Cardiac septum (tissue), 1 donor: ENCODE measurements at regions not wholly inside any gene's neighbourhood (a gene's known extent, or its start where the extent isn't known, plus 50 kb on each side); places are given as distances from the start of the nearest gene placed in this dataset.
"Not testable (repeated sequence)": the region's sequence is repeated elsewhere in the genome, so short reads cannot be mapped to it uniquely, and the experiment has no call there.

Experiments
- DNase-seq: peaks from one replicate; pipeline ENCODE4 v3.0.0-alpha.2; 2020; ENCODE audit warnings: low spot score
- intact Hi-C: fragments of 100-400 bp; cut with DNase I; formaldehyde crosslinking; loops from one replicate; pipeline ENCODE4 v1.14.0; 2022
- donor health status: DM: no; HTN: no; CAD: no.

DNA sequence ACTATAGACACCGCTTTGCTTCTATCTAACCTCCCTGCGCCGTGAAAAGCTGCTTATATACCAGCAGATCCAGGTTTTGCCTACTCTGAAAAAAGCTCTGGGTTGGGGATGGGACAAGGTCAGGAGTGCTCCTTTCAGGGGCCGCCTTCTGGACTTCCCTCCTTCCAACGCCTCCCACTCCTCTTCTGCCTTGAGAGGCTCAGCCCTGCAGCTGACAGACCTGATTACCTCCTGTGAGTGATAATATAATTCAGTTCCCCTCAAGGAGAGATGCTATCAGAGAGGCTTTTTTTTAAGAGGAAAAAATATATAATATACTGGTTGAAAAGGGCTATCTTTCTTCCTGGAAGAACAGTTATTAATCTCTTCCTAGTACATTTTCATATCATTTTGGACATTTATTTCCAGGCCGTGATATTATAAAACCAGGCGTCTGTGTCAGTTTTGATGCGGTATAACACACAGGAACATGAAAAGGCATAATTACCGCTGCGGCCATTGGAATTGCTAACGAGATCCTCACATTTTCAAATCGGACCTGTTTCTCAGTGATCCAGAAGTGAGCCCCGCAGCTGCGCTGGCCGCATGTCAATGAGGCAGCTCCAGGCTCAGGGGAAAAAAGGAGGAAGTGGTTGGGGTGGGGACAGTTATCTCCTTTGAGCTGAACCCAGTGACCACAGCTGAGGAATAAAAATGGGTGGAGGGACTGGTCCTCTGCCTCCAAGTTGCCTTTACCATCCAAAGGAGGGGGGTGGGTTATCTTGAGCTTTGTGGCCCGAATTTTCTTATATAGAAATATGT lies 457.1 kb downstream of the TYW1 start:
- intact Hi-C loops, result no loop called here
- no peak for DNase-seq

DNA sequence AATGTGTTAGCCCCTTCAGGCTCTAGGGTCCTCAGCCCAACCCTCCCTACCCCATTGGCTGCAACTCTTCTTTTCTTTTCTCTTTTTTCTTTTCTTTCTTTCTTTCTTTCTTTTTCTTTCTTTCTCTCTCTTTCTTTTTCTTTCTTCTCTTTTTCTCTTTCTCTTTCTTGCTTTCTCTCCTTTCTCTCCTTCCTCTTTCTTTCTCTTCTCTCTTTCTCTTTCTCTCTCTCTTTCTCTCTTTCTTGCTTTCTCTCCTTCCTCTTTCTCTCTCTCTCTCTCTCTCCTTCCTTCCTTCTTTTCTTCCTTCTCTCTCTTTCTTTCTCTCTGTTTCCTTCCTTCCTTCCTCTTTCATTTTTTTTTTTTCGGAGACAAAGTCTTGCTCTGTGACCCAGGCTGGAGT lies 458.9 kb downstream of the TYW1 start:
- intact Hi-C loops, result no loop called here
- DNase-seq, result no peak

DNA sequence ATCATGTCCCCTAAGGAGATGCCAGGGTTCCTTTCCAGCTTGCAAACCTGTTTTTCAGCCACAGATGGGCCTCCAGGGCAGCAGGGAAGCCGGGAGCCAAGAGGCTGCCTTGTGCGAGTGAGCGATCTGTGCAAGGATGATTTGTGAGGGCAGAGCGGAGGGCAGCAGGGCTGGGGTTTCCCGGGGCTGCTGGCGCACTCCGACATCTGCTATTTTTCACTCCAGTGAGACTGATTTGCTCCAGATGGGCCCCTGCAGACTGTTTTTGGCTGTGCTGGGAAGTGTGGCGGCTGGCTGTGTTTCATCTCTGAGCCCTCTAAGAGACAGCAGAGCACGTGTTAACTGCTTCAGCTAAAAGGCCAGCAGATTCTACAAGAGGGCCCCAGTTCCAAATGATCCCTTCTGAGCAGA lies 466.2 kb downstream of the TYW1 start:
- DNase-seq, result no peak
- intact Hi-C loops, result no loop called here

DNA sequence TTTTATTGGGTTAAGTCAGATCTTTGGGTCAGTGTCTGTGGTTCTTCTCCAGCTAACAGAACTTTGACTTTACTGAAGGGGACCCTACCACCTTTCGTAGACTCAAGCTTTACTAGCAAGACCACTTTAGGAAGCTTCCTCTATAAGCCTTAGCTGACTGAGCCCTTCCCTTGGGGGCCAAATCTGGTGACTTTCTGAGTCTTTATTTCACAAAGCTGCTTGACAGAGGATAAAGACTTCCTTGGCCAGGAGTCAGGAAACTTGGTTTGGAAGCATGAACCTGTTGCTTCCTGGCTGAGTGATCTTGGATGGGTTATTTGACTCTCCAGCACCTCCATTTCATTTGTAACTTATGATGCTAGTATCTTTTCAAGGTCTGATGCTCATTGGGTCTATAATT lies 466.7 kb downstream of the TYW1 start:
- DNase-seq, result no peak
- intact Hi-C loops, result no loop called here

DNA sequence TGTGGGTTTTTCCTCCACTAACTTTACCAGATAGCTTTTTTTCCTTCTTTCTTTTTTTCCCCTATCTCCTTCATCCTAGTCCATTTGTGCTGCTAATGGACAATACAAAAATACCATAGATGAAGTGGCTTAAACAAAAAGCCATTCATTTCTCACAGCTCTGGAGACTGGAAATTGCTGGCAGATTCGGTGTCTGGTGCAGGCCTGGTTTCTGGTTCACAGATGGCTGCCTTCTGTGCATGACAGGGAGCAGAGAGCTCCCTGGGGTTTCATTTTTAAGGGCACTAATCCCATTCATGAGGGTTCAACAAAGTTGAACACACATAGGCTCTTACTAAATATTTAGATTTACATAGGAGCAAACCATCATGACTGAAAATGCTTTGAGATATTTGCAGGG lies 467.4 kb downstream of the TYW1 start:
- DNase-seq, result no peak
- intact Hi-C loops, result no loop called here

DNA sequence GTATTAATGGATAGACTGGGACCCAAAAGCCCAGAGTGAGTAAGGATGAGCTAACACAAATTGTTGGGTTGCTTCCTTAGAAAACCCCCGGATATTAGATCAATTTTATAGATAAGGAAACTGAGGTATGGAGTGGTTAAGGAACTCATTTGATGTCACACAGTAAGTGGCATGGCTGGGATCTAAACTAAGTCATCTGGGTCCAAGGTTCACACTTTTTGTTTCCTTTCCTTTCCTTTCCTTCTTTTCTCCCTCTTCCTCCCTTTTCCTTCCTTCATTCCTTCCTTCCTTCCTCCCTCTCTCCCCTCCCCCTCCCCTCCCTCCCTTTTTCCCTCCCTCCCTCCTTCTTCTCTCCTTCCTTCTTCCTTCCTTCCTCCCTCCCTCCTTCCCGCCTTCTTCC lies 469.5 kb downstream of the TYW1 start:
- intact Hi-C loops, result no loop called here
- DNase-seq, result no peak

DNA sequence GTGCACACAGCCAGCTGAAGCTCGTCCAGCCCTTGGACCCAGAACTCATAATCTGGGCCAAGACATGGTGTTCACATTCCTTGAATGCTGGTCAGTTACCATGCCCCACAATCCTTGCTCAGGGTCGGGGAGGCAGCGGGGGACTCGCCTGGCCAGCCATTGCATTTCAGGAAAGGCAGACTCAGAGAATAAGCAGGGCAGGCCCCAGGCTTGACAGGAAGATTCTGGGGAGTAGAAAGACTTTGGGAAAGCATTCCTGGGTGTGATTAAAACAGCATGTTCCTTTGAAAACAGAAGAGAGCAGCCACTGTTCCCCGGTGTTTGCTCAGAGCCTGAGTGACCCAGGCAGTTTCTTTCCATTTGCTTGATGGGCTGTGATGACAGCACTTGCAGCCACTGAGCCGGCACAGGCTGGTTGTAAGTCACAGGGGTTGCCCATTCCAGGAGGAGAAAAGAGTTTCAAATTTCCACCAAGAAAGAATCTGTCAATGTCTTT lies 473.7 kb downstream of the TYW1 start:
- DNase-seq, result no peak
- intact Hi-C loops, result no loop called here

DNA sequence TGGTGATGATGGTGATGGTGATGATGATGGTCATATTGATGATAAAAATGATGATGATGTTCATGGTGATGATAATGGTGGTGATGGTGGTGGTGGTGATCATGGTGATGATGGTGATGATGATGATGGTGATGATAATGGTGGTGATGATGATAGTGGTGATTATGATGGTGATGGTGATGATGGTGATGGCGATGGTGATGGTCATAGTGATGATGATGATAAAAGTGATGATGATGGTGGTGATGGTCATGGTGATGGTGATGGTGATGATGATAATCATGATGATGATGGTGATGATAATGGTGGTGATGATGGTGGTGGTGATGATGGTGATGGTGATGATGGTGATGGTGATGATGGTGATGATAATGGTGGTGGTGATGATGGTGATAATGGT lies 478.7 kb downstream of the TYW1 start:
- no peak for DNase-seq
- intact Hi-C loops, result no loop called here

DNA sequence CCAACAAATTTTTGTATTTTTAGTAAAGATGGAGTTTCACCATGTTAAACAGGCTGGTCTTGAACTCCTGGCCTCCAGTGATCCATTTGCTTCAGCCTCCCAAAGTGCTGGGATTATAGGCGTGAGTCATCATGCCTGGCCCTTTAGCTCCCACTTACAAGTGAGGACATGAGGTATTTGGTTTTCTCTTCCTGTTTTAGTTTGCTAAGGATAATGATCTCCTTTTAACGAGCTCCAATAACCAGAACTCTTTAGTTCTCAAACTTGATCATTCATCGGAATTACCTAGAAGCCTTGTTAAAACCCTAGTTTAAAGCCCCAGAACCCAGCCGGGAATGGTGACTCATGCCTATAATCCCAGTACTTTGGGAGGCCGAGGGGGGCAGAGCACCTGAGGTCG lies 481.4 kb downstream of the TYW1 start:
- intact Hi-C loops, result no loop called here
- DNase-seq, result no peak

DNA sequence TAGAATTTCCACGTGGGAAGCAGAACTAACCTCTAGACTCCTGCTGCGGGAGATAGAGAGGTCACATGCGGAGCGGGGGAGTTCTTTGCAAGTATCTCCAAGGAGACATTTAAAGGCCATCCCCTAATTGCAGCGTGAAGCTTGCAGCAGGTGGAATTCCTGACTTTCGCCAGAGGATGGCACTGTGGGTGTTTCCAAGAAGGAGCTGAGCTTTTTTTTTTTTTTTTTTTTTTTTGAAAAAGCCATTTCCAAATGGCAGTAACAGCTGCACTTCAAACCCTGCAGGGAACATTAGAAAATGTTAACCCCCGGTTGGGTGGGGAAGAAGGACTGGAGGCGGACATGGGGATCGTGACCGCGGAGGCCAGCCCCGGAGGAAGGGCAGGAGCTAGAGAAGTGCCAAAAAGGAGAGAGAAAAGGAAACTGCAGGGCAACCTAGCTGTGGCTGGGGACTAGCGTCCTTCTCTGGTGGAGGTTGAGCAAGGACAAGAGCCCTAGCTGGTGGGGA lies 487.7 kb downstream of the TYW1 start:
- intact Hi-C loops, result loop anchor here (10.0 kb wide), 1 partner anchor 141 kb away; no protein-coding TSS in a partner anchor
- DNase-seq, result no peak

DNA sequence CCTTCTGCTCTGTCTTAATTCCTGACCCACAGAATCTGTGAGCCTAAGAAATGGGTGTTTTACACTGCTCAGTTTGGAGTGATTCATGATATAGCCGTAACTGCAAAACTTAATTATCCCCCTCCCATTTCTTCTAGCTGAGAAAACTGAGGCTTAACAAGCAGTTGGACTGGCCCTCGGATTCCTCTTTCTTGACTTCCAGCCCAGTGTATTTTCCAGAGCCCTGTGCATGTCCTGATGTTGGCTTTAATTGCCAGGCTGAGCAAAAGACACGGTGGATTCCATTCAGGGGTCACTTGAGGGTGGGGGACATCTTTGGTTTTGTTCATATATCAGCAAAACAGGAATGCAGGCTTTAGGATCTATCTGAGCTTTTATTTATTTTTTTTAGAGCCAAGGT lies 489.8 kb downstream of the TYW1 start:
- DNase-seq, result no peak
- intact Hi-C loops, result loop anchor here (10.0 kb wide), 1 partner anchor 138 kb away; no protein-coding TSS in a partner anchor

DNA sequence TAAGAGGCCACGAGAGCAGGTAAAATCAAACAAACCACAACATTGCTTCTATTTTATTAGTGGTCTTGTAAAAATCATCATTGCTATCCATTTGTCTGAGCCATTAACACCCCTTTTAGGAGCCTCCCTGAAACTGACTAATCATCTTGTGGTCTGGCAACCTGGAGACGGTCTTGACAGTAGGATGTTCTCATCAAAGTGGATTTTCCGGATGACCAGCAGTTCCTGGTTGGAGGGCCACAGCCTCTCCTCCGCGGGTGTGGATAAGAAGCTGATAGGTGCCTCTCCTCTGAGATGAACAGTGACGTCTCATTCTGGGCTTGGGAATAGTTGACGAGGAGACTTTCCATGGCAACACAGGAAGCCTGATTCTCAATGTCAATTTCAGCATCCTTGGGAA lies 490.7 kb downstream of the TYW1 start:
- intact Hi-C loops, result loop anchor here (10.0 kb wide), 1 partner anchor 137 kb away; no protein-coding TSS in a partner anchor
- no peak for DNase-seq

DNA sequence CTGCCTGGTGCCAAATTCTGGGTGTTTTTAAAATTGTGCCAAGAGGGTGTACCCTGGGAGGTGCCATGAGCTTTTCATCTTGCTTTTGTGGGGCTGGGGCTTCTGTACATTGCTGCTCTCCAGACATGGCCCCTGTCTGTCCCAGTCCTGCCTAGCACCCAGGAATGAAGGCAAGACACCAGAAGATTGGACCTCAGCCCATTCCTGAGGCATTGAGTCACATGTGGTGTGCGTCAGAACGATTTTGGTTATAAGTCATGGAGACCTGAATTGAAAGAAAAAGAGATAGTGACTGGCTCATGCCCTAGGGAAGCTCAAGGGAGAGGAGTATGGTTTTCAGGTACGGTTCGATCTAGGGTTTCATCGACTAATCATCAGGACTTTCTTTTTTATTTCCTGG lies 493.2 kb downstream of the TYW1 start:
- intact Hi-C loops, result loop anchor here (10.0 kb wide), 1 partner anchor 135 kb away; no protein-coding TSS in a partner anchor
- DNase-seq, result no peak

DNA sequence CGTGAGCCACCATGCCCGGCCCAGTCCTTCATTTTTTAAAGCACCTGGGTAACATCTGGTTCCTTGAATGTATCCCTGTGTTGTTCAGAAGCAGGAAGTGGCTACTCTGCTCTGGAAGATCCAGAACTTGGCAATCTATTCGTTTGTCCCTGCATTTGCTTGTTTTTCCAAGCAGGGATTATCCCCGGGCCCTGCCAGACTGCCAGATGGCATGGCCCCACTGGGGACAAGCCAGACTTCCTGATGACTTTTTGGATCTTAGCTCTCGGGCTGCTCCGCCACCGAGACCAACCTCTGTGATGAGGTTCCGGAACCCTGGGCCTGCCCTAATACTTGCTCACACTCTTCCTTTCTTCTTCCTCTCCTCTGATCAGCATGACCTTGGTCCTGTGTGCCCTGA lies 496.7 kb downstream of the TYW1 start:
- DNase-seq, result no peak
- intact Hi-C loops, result no loop called here

DNA sequence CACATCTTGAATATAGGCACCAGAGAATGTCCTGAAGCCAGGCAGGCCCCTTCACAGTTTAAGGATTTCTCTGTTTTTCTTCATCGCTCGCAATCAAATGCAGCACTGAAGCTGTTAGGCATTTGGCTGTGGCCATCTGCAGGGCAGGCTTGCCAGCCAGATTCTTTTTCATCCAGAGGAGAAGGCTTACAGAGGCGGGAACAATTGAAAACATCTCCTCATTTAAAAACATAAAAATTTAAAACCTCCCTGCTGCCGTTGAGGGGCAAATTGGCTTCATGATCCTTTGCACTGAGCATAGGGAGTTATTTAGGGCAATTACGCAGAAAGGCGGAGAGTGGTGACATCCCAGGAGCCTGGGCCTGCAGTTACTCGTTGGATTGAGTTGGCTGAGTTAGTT lies 500.0 kb downstream of the TYW1 start:
- intact Hi-C loops, result no loop called here
- DNase-seq, result no peak

DNA sequence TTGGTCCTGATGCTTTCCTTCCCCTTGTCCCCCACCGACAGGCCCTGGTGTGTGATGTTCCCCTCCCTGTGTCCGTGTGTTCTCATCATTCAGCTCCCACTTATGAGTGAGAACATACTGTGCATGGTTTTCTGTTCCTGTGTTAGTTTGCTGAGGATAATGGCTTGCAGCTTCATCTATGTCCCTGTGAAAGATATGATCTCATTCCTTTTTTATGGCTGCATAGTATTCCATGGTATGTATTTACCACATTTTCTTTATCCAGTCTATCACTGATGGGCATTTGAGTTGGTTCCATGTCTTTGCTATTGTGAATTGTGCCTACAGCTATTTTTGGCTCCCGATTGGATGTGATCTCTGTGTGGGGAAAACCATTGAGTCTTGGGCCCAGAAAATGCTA lies 501.3 kb downstream of the TYW1 start:
- DNase-seq, intact Hi-C loops: not testable (repeated sequence)

DNA sequence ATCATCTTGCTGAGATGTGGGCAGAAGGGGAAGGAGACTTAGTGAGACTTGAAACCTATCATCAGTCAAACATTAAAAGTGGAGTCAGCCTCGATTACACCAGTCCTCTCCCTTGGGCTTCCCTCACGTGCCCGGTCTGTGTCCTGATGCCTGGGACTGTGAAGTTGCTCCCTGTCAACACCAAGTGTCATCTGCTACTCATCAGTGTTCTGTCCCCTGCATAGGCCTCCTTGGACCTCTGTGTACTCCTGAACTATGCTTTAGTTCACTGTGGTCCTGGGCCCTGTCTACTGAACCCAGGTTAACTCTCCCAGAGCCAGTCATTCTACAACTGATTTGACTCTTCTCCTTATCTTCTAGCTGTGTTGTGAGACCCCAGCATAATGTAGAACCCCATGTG lies 506.3 kb downstream of the TYW1 start:
- no peak for DNase-seq
- intact Hi-C loops, result no loop called here

DNA sequence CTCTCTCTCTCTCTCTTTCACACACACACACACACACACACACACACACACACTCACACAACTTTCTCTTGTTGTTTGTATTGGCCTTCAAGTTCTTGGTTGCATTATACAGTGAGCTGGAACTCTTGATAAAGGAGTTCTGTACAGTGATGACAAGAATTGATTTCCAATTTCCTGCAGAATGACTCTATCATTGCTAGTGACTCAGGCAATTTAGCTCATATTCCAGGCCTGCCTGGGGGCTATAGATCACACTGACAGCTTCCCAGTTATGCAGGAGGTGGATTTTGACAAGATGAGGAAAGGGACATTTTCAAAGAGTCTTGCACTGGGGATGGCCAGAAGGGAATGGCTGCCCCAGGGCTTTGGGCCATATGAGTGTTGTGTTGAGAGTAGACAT lies 508.8 kb downstream of the TYW1 start:
- intact Hi-C loops, result no loop called here
- no peak for DNase-seq

DNA sequence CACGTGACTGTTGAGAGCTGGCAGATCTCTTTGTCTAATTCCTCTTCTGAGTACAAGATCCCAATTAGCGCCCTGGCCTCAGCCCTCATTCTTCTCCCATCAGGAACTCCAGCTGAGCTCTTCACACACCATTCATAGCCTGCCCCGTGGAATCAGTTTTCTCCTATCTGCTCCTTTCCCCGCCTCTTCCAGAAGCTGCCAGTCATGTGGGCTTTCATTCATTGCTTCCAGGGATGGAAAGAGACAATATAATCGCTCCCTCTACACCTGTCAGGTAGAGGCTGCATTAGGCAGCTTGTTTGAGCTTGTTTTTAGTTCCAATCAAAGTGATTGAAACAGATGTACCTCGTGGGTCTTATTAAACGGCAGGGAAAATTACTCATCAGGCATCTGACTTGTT lies 515.8 kb downstream of the TYW1 start:
- intact Hi-C loops, result no loop called here
- no peak for DNase-seq

DNA sequence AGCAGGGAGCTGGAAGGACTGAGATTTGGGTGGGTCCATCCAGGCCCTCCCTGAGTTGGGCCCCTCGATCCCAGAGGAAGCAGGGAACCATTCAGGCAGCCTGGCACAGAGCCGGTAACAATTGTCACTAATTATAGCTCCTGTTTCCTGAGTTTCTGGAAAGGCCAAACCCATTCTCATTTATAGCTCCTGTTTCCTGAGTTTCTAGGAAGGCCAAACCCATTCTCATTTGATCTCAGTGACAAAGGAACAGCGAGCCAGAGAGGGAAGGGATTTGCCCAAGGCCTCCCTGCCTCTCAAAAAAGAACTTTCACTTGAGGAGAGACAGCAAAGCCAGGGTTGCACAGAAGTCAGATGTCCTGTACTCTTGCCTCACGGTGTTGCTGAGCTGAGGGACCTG lies 521.9 kb downstream of the TYW1 start:
- intact Hi-C loops, result loop anchor here (2.0 kb wide), 1 partner anchor 100 kb away; no protein-coding TSS in a partner anchor

DNA sequence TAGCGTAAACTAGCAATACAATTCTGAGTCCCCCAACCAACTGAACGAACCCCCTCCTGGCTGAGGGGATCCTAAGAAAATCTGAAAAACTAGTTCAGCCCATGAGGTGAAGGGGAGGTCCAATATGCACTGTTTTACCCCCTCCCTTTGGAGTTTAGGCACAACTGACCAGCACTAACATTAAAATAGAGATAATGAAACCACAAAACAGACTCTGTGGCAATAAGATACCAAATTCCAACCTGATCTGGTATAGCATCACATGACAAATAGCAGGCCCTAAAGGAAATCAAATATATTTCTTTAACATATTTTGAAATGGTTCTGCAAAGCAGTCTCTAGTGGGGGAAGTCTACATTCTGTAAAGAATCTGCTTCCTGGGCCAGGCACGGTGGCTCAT lies 522.5 kb downstream of the TYW1 start:
- intact Hi-C loops, result loop anchor here (2.0 kb wide), 1 partner anchor 100 kb away; no protein-coding TSS in a partner anchor
- no peak for DNase-seq

More for the DNA sequence above, 521.9 kb downstream of the TYW1 start:
- DNase-seq, result peak; percentile 83
